Psoas muscle (tissue), 7 donors: ENCODE measurements at regions not wholly inside any gene's neighbourhood (a gene's known extent, or its start where the extent isn't known, plus 50 kb on each side); places are given as distances from the start of the nearest gene placed in this dataset.

Experiments
- ATAC-seq, 4 donors: fragments of 200-7000 bp; cut with Tn5 transposase; one replicate each; pipeline ENCODE4 v1.9.1; 2020; ENCODE audit warnings: moderate library complexity in 3 of 4, mild to moderate bottlenecking in 2 of 4
- DNase-seq, 2 donors: peaks; one replicate each; pipeline ENCODE4 v3.0.0-alpha.2; 2020
- H3K27ac ChIP-seq: fragments of 200-600 bp; one replicate; pipeline ENCODE4 v1.8.0; 2022
- H3K27me3 ChIP-seq, 3 donors: fragments of 200-600 bp in 1 of 3; one replicate each; pipeline versions ENCODE4 v1.6.1 to v1.8.0; 2013 to 2022; ENCODE audit warnings: low read length in 2 of 3, mild to moderate bottlenecking in 2 of 3, moderate library complexity in 1 of 3; ENCODE audit not compliant: insufficient read depth in 3 of 3
- H3K36me3 ChIP-seq, 2 donors: fragments of 200-600 bp in 1 of 2; one replicate each; pipeline versions ENCODE4 v1.6.1 to v1.8.0; 2013 to 2022; ENCODE audit warnings: low read depth in 1 of 2, mild to moderate bottlenecking in 1 of 2, moderate library complexity in 1 of 2; ENCODE audit not compliant: insufficient read depth in 1 of 2
- H3K4me1 ChIP-seq: fragments of 200-600 bp; one replicate; pipeline ENCODE4 v1.8.0; 2022
- H3K4me3 ChIP-seq: fragments of 200-600 bp; one replicate; pipeline ENCODE4 v1.8.0; 2022; ENCODE audit warnings: mild to moderate bottlenecking
- H3K9me3 ChIP-seq: fragments of 200-600 bp; one replicate; pipeline ENCODE4 v1.8.0; 2022
- WGBS, 3 donors: extraction: QIAGEN DNeasy Blood & Tissue Kit; methylation state at CpG; one replicate each; pipeline versions ENCODE4 v1.1.6 to v1.1.7; 2013; 5-methylcytosine and 5-hydroxymethylcytosine counted together
- intact Hi-C, 2 donors: fragments of 100-400 bp; cut with DNase I; formaldehyde crosslinking; loops; one replicate each; pipeline versions ENCODE4 v1.11.0 to v1.14.2; 2022
- TF ChIP-seq, protein P1 (sequence below): fragments of 200-600 bp; IDR thresholded peaks from one replicate; pipeline ENCODE4 v1.8.0; 2022; ENCODE audit warnings: antibody characterized with exemption
- donor health status: healthy with polysubstance abuse.
- donor health status: DM: no; HTN: no; CAD: no; lungs with moderate emphysema.
- donor health status: Bipolar disorder and iron deficiency.
- donor health status: healthy.
- donor health status: DM: yes; HTN: yes; CAD: no.
- donor health status: DM: no; HTN: no; CAD: no.
- donor health status: DM: yes; HTN: yes; CAD: no.

DNA sequence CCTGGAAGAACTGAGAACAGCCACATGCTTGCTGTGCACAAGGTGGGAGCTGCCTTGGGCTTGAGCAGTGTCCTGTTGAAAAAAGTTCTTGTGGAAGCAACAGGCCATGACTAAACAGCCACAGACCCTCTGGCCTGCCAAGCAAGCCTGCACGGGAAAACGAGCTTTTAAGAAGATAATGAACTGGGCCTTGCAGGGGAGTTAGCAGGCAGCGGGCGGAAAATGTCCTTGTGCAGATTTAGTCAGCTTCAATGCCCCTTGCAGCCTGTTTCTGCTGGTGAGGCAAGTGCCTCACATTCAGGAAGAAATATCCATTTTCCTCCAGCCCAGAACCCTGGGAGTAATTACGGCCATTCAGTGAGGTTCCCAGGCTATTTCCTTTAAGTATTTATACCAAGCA is 126.2 kb upstream of the KLHL25 start:
- 73 to 79% (median 74%) methylated on average over 5 of the region's 5 CpGs for WGBS, 3 donors
- ATAC-seq (no peak), DNase-seq (no peak)
- TF ChIP-seq, protein P1, sequence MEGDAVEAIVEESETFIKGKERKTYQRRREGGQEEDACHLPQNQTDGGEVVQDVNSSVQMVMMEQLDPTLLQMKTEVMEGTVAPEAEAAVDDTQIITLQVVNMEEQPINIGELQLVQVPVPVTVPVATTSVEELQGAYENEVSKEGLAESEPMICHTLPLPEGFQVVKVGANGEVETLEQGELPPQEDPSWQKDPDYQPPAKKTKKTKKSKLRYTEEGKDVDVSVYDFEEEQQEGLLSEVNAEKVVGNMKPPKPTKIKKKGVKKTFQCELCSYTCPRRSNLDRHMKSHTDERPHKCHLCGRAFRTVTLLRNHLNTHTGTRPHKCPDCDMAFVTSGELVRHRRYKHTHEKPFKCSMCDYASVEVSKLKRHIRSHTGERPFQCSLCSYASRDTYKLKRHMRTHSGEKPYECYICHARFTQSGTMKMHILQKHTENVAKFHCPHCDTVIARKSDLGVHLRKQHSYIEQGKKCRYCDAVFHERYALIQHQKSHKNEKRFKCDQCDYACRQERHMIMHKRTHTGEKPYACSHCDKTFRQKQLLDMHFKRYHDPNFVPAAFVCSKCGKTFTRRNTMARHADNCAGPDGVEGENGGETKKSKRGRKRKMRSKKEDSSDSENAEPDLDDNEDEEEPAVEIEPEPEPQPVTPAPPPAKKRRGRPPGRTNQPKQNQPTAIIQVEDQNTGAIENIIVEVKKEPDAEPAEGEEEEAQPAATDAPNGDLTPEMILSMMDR, result no peak
- no peak overlapping the region for H3K27ac ChIP-seq
- no peaks in the 10 kb centered on the region for H3K9me3 ChIP-seq
- no peaks in the 10 kb centered on the region for H3K36me3 ChIP-seq
- no peak overlapping the region for H3K4me3 ChIP-seq
- H3K4me1 ChIP-seq, result no peaks in the 10 kb centered on the region
- intact Hi-C loops, result no loop called here
- no peaks in the 10 kb centered on the region for H3K27me3 ChIP-seq

DNA sequence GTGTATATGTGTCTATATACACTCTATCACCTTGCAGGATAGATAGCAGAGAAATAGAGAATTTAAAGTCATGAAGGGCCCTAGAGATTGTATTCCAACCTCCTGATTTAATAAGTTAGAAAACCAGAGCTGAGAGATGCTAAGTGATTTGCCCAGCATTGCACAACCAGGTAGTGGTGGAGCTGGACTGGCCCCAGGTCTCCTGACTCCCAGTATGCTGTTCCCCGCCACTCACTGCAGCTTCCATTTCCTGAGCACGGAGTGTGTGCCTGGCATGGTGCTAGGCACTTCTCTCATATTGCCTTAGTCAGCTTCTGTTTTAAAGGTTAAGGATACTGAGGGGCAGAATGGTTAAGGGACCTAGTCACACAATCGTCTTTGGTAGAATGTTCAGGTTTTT is 129.4 kb upstream of the KLHL25 start:
- WGBS, 3 donors, result 68 to 86% (median 74%) methylated on average over 3 of the region's 3 CpGs
- ATAC-seq (no peak), DNase-seq (no peak)
- no peaks in the 10 kb centered on the region for H3K27me3 ChIP-seq
- no peaks in the 10 kb centered on the region for H3K4me1 ChIP-seq
- no peak overlapping the region for H3K4me3 ChIP-seq
- intact Hi-C loops, result no loop called here
- H3K36me3 ChIP-seq, result no peaks in the 10 kb centered on the region
- H3K27ac ChIP-seq, result no peak overlapping the region
- TF ChIP-seq, protein P1, result no peak
- no peaks in the 10 kb centered on the region for H3K9me3 ChIP-seq

DNA sequence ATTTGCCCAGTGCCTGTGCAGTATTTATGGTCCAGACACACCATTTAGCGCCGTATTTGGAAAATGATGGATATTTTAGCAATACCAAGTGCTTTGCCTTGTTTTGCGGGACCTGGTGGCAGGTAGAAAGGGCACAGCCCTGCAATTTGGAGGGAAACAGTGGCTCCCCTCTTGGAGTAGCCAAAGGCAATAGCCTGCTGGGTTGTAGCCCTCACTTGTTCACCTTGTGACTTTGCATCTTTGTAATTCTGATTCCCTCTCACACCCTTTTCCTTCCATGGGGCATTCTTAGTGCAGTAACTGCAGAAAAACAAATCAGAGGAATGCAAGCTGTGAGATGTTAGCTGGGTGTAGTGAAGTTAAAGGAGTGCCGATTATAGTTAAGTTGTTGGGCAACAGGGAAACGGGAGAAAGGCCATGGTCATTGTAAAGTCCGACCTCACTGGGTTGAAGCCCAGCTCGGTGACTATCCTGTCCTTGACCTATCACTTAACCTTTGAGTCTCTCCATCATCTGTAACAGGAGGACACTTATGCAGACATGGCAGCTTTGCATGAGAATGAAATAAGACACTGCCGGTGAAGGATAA is 131.0 kb upstream of the KLHL25 start:
- no peak for DNase-seq
- no peak overlapping the region for H3K27ac ChIP-seq
- 51 to 71% (median 55%) methylated on average over 8 of the region's 8 CpGs for WGBS, 3 donors
- TF ChIP-seq, protein P1, result no peak
- no peaks in the 10 kb centered on the region for H3K9me3 ChIP-seq
- ATAC-seq, result no peak
- H3K4me1 ChIP-seq, result no peaks in the 10 kb centered on the region
- no peaks in the 10 kb centered on the region for H3K36me3 ChIP-seq
- no peaks in the 10 kb centered on the region for H3K27me3 ChIP-seq
- intact Hi-C loops, result no loop called here
- H3K4me3 ChIP-seq, result no peak overlapping the region

DNA sequence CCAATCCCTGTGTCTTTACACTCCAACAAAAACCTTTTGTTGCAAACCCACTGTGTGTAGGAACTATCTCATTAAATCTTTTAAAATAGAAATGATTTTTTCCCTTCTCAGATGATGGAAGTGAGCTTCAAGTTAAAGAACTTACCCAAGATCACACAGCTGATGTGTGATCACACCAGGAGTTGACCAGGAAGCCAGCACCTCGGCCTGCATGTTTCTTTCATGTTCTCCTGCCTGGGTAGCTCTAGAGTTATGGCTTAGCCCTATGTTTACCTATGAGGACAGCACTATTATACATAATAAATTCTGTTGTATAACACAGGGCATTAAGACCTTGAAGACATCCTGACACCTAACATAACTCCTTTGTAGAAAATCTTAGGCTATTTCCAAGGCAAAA is 132.1 kb upstream of the KLHL25 start:
- ATAC-seq, result no peak
- TF ChIP-seq, protein P1, result no peak
- Histone ChIP-seq H3K4me3 (no peak overlapping the region), H3K27me3 (no peaks in the 10 kb centered on the region), H3K4me1 (no peaks in the 10 kb centered on the region), H3K36me3 (no peaks in the 10 kb centered on the region), H3K9me3 (no peaks in the 10 kb centered on the region), H3K27ac (no peak overlapping the region)
- 93 to 100% (median 97%) methylated on average over 1 of the region's 1 CpG for WGBS, 3 donors
- DNase-seq, result no peak
- intact Hi-C loops, result no loop called here

DNA sequence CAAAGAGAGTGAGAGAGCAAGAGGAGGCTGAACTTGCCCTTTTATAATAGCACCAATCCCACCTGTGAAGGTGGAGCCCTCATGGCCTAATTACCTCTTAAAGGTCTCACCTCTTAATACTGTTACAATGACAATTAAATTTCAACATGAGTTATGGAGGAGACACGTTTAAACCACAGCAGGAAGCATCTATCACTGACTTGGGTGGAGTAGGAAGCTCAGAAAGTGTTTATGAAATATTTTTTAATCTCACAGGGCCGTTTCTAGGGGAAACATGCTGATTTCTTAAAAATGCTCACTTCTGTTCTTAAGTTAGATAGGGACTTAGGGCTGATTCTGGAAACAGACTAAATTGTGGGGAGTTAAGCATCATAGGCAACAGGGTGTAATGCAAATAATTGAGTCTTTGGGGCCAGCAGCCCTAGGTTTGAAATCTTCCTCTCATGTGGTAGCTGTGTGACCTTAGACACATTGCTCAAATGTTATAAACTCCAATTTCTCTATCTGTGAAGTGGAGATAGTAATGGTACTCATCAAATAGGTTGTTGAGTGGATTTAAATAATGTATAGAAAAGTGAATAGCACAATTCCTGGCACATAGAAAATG is 133.3 kb upstream of the KLHL25 start:
- TF ChIP-seq, protein P1, result no peak
- no peak for ATAC-seq
- Histone ChIP-seq H3K27ac (no peak overlapping the region), H3K27me3 (no peaks in the 10 kb centered on the region), H3K36me3 (no peaks in the 10 kb centered on the region), H3K4me3 (no peak overlapping the region), H3K4me1 (no peaks in the 10 kb centered on the region), H3K9me3 (no peaks in the 10 kb centered on the region)
- WGBS, 3 donors, result 55 to 68% (median 64%) methylated on average over 2 of the region's 2 CpGs
- DNase-seq, result no peak
- intact Hi-C loops, result no loop called here
